ENCODE measurements at regions not wholly inside any gene's neighbourhood (a gene's known extent, or its start where the extent isn't known, plus 50 kb on each side); places are given as distances from the start of the nearest gene placed in this dataset.

DNA sequence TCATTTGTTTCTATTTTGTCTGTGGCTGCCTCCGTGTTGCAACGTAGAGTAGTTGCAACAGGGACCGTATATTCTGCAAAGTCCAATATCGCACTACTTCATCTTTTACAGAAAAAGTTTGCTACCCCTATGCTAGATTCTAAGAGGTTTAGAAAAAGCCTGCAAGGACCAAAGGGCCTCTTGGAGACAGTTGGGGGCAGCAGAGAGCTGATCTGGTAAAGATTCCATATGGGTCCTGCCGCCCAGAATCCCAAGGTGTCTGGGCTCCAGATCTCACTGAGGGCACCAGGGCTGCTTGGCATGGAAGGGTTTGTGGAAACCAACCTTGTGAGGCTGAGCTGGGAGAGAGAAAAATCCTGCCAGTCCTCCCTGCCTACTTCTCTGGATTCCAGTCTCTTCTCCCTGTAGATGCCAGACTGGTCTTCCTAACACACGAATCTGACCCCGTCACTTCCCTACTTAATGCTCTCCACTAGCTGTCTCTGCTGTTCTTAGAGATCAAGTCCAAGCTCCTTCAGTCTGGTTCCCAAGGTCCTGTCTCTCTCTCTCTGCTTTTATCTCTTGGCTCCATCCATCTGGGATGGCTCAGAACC lies 74.6 kb downstream of the GLRX5 start:
- Mint-ChIP-seq H3K36me3 (ENCODE audit: low read depth) (no peaks in the 10 kb centered on the region), H3K9me3 (no peaks in the 10 kb centered on the region), H3K4me3 (no peak overlapping the region), H3K4me1 (ENCODE audit: low read depth) (no peaks in the 10 kb centered on the region), H3K27ac (no peak overlapping the region), H3K27me3 (peaks cover 23% of the 10 kb centered on the region)
- TF ChIP-seq, protein P1, sequence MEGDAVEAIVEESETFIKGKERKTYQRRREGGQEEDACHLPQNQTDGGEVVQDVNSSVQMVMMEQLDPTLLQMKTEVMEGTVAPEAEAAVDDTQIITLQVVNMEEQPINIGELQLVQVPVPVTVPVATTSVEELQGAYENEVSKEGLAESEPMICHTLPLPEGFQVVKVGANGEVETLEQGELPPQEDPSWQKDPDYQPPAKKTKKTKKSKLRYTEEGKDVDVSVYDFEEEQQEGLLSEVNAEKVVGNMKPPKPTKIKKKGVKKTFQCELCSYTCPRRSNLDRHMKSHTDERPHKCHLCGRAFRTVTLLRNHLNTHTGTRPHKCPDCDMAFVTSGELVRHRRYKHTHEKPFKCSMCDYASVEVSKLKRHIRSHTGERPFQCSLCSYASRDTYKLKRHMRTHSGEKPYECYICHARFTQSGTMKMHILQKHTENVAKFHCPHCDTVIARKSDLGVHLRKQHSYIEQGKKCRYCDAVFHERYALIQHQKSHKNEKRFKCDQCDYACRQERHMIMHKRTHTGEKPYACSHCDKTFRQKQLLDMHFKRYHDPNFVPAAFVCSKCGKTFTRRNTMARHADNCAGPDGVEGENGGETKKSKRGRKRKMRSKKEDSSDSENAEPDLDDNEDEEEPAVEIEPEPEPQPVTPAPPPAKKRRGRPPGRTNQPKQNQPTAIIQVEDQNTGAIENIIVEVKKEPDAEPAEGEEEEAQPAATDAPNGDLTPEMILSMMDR (IDR thresholded peaks at IDR 0.05), result peak; percentile 25
- ChIA-PET POLR2A (no interaction called here), CTCF (interaction anchor here (1.6 kb wide), 1 partner anchor 14 kb away, joined by 3 read pairs; no protein-coding TSS in a partner anchor)
- intact Hi-C loops (cut with micrococcal nuclease), result no loop called here
- ATAC-seq, result no peak
- peak; percentile 40 for DNase-seq

DNA sequence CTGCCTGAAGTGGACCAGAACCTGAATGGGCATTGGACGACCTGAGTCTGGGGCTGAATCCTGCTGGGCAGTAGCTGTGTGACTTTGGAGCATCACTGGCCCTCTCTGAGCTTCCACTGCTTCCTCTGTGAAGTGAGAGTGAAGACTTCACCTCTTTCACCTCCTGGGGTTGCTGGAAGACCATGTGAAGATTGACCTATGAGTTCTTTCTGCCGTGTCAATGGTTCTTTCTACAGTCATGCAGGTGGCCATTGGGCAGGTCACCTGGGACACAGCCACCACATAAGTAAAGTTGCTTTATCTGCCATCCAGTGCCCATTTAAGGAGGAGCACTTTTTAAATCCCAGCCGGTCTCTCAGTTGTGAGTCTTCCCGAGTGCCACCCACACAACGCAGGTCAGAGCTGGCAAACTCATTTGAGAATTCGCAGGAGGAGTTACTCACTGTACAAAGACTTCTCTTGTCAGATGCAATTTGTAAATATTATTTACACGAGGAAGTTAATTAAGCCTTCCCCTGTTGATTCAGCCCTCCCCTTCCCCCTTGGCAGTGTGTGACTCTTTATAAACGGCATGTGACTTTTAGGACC lies 74.8 kb upstream of the TCL1B start:
- TF ChIP-seq, protein P1 (IDR thresholded peaks at IDR 0.05), result no peak
- H3K27me3 Mint-ChIP-seq, result peaks cover 23% of the 10 kb centered on the region
- intact Hi-C loops (cut with micrococcal nuclease), result no loop called here
- DNase-seq (no peak), ATAC-seq (no peak)
- no peaks in the 10 kb centered on the region for H3K4me1 Mint-ChIP-seq (ENCODE audit: low read depth)
- no peak overlapping the region for H3K4me3 Mint-ChIP-seq
- H3K27ac Mint-ChIP-seq, result no peak overlapping the region
- CTCF ChIA-PET, result interaction anchor here (1.1 kb wide), 1 partner anchor 169 kb away, joined by 3 read pairs; no protein-coding TSS in a partner anchor
- POLR2A ChIA-PET, result no interaction called here
- no peaks in the 10 kb centered on the region for H3K36me3 Mint-ChIP-seq (ENCODE audit: low read depth)
- H3K9me3 Mint-ChIP-seq, result no peaks in the 10 kb centered on the region

DNA sequence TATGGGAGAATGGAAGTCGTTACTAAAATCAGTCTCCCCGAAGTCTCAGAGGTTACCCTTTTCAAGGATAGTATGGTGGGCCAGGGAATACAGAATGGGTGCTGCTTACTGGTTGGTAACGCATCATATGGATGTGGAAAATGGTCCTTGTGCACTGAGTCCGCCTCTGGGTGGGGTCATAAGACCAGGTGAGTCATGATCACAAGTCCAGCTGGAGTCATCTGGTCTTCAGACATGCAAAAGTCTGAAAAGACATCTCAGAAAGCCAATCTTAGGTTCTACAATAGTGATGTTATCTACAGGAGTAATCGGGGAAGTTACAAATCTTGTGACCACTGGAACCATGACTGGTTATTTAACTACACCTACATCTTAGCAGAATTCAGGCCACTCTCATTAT lies 71.9 kb upstream of the TCL1B start:
- ATAC-seq (no peak), DNase-seq (no peak)
- Mint-ChIP-seq H3K4me1 (ENCODE audit: low read depth) (no peaks in the 10 kb centered on the region), H3K27me3 (peaks cover 16% of the 10 kb centered on the region), H3K9me3 (no peaks in the 10 kb centered on the region), H3K36me3 (ENCODE audit: low read depth) (no peaks in the 10 kb centered on the region), H3K4me3 (no peak overlapping the region), H3K27ac (no peak overlapping the region)
- POLR2A ChIA-PET, result no interaction called here
- CTCF ChIA-PET, result no interaction called here
- TF ChIP-seq, protein P1 (IDR thresholded peaks at IDR 0.05), result no peak
- intact Hi-C loops (cut with micrococcal nuclease), result no loop called here

DNA sequence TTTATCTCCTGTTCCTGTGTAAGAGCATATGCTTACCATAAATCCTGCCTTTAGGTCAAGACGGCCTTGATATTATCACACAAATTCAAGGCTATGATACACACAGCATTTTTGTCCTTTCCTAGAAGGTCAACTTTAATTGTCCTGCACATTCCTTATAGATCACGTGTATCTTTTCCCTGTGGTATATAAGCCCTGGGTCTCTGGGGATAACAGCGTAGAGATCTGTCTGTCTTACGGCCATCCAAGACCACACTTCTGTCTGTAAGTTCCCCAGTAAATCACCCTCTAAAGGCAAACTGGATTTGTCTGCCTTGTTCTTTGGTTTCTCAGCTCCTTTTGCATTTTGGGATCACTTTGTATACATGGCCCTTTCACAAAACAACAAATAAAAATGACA lies 69.5 kb upstream of the TCL1B start:
- DNase-seq (no peak), ATAC-seq (no peak)
- ChIA-PET CTCF (no interaction called here), POLR2A (no interaction called here)
- Mint-ChIP-seq H3K36me3 (ENCODE audit: low read depth) (no peaks in the 10 kb centered on the region), H3K4me1 (ENCODE audit: low read depth) (no peaks in the 10 kb centered on the region), H3K4me3 (no peak overlapping the region), H3K9me3 (no peaks in the 10 kb centered on the region), H3K27ac (no peak overlapping the region), H3K27me3 (peaks cover 9% of the 10 kb centered on the region)
- TF ChIP-seq, protein P1 (IDR thresholded peaks at IDR 0.05), result no peak
- intact Hi-C loops (cut with micrococcal nuclease), result no loop called here

DNA sequence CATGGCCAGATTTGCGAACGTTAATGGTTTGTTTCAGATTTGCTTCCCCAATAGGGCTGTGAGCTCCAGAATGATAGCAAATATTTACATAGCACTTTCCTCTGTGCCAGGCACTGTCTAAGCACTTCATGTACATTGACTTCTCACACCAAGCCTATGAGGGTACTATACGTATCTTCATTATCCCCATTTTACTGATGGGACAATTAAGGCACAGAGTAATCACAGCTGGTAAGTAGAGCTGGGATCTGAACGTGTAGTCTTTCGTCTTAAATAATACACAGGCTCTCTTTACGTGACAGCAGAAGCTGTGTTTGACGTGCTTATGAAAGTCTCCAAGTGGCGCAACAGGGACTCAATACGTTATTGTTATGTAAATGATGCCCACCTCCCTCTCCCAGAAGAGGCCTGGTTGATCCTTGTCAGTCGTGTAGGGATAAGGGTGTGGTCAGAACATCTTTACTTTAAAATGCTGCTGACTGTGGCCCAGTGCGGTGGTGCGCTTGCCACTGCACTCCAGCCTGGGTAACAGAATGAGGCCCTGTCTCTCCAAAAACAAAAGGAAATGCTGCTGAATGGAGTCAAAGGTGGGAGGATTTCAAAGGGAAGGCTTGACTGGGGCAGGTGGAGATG lies 66.3 kb upstream of the TCL1B start:
- no peaks in the 10 kb centered on the region for H3K4me1 Mint-ChIP-seq (ENCODE audit: low read depth)
- intact Hi-C loops (cut with micrococcal nuclease), result no loop called here
- peaks cover 8% of the 10 kb centered on the region for H3K27me3 Mint-ChIP-seq
- ATAC-seq (no peak), DNase-seq (no peak)
- H3K27ac Mint-ChIP-seq, result no peak overlapping the region
- ChIA-PET POLR2A (no interaction called here), CTCF (no interaction called here)
- H3K9me3 Mint-ChIP-seq, result no peaks in the 10 kb centered on the region
- TF ChIP-seq, protein P1 (IDR thresholded peaks at IDR 0.05), result no peak
- H3K36me3 Mint-ChIP-seq (ENCODE audit: low read depth), result no peaks in the 10 kb centered on the region
- H3K4me3 Mint-ChIP-seq, result no peak overlapping the region
